ENCODE measurements at regions not wholly inside any gene's neighbourhood (a gene's known extent, or its start where the extent isn't known, plus 50 kb on each side); places are given as distances from the start of the nearest gene placed in this dataset.

- peaks cover 4 to 25% (median 11%) of the 10 kb centered on the region in 3 donors for H3K4me1 Mint-ChIP-seq
- no peak overlapping the region for H3K4me3 Mint-ChIP-seq
These were observed 125.6 kb upstream of the RASGRP1 start for GRCh38 chr15:38690216-38690615.

GRCh38 chr15:38690719-38691332 lies 126.2 kb upstream of the RASGRP1 start:
- Mint-ChIP-seq H3K9me3 (no peaks in the 10 kb centered on the region), H3K36me3 (no peaks in the 10 kb centered on the region), H3K4me3 (no peak overlapping the region), H3K4me1 (peaks cover 4 to 25% (median 10%) of the 10 kb centered on the region in 3 donors), H3K27me3 (no peaks in the 10 kb centered on the region), H3K27ac (no peak overlapping the region)

More at GRCh38 chr15:38690216-38690615, 125.6 kb upstream of the RASGRP1 start:
- Mint-ChIP-seq H3K9me3 (no peaks in the 10 kb centered on the region), H3K36me3 (no peaks in the 10 kb centered on the region), H3K27ac (no peak overlapping the region), H3K27me3 (no peaks in the 10 kb centered on the region)

- H3K4me1 Mint-ChIP-seq = peaks cover 4 to 25% (median 10%) of the 10 kb centered on the region in 3 donors
- H3K36me3 Mint-ChIP-seq = no peaks in the 10 kb centered on the region
- H3K4me3 Mint-ChIP-seq = no peak overlapping the region
- H3K27me3 Mint-ChIP-seq = no peaks in the 10 kb centered on the region
- no peak overlapping the region for H3K27ac Mint-ChIP-seq
- H3K9me3 Mint-ChIP-seq = no peaks in the 10 kb centered on the region
These were observed 126.8 kb upstream of the RASGRP1 start for GRCh38 chr15:38691377-38691776.

GRCh38 chr15:38691965-38692788 lies 127.6 kb upstream of the RASGRP1 start:
- Mint-ChIP-seq H3K4me3 (no peak overlapping the region), H3K9me3 (no peaks in the 10 kb centered on the region), H3K27me3 (no peaks in the 10 kb centered on the region), H3K4me1 (peaks cover 4 to 25% (median 10%) of the 10 kb centered on the region in 3 donors), H3K36me3 (no peaks in the 10 kb centered on the region), H3K27ac (no peak overlapping the region)

- Mint-ChIP-seq H3K4me1 (peaks cover 4 to 25% (median 10%) of the 10 kb centered on the region in 3 donors), H3K27me3 (no peaks in the 10 kb centered on the region), H3K9me3 (no peaks in the 10 kb centered on the region), H3K27ac (no peak overlapping the region), H3K36me3 (no peaks in the 10 kb centered on the region), H3K4me3 (no peak overlapping the region)
These were observed 128.1 kb upstream of the RASGRP1 start for GRCh38 chr15:38692789-38693062.

GRCh38 chr15:38695249-38696108 lies 130.9 kb upstream of the RASGRP1 start:
- Mint-ChIP-seq H3K4me1 (peaks cover 2 to 4% (median 3%) of the 10 kb centered on the region in 3 donors), H3K9me3 (no peaks in the 10 kb centered on the region), H3K27me3 (no peaks in the 10 kb centered on the region), H3K4me3 (no peak overlapping the region), H3K36me3 (no peaks in the 10 kb centered on the region), H3K27ac (no peak overlapping the region)

- Mint-ChIP-seq H3K9me3 (no peaks in the 10 kb centered on the region), H3K4me3 (peak overlapping the region in 1 of 4 donors; percentile 44), H3K4me1 (peaks cover 0 to 2% (median 0%) of the 10 kb centered on the region in 3 donors), H3K27ac (no peak overlapping the region), H3K27me3 (no peaks in the 10 kb centered on the region), H3K36me3 (no peaks in the 10 kb centered on the region)
These were observed 131.6 kb upstream of the RASGRP1 start for GRCh38 chr15:38696109-38696727.

GRCh38 chr15:38696790-38697495 lies 132.3 kb upstream of the RASGRP1 start:
- no peak overlapping the region for H3K4me3 Mint-ChIP-seq
- peaks cover 0 to 2% (median 0%) of the 10 kb centered on the region in 3 donors for H3K4me1 Mint-ChIP-seq
- H3K36me3 Mint-ChIP-seq = no peaks in the 10 kb centered on the region
- H3K27me3 Mint-ChIP-seq = no peaks in the 10 kb centered on the region
- no peaks in the 10 kb centered on the region for H3K9me3 Mint-ChIP-seq
- no peak overlapping the region for H3K27ac Mint-ChIP-seq

- H3K9me3 Mint-ChIP-seq = no peaks in the 10 kb centered on the region
- peaks cover 0 to 2% (median 0%) of the 10 kb centered on the region in 3 donors for H3K4me1 Mint-ChIP-seq
- H3K4me3 Mint-ChIP-seq = no peak overlapping the region
- H3K36me3 Mint-ChIP-seq = no peaks in the 10 kb centered on the region
- no peaks in the 10 kb centered on the region for H3K27me3 Mint-ChIP-seq
- H3K27ac Mint-ChIP-seq = peak overlapping the region in 1 of 3 donors; percentile 71
These were observed 133.6 kb upstream of the RASGRP1 start for GRCh38 chr15:38698254-38698653.

- no peak overlapping the region for H3K4me3 Mint-ChIP-seq
- H3K4me1 Mint-ChIP-seq = peaks cover 0 to 2% (median 0%) of the 10 kb centered on the region in 3 donors
- no peaks in the 10 kb centered on the region for H3K27me3 Mint-ChIP-seq
- H3K36me3 Mint-ChIP-seq = no peaks in the 10 kb centered on the region
- H3K27ac Mint-ChIP-seq = no peak overlapping the region
- no peaks in the 10 kb centered on the region for H3K9me3 Mint-ChIP-seq
These were observed 135.1 kb upstream of the RASGRP1 start for GRCh38 chr15:38699633-38700230.

GRCh38 chr15:38701149-38701548 lies 136.5 kb upstream of the RASGRP1 start:
- no peaks in the 10 kb centered on the region for H3K27me3 Mint-ChIP-seq
- H3K4me1 Mint-ChIP-seq = peaks cover 0 to 2% (median 0%) of the 10 kb centered on the region in 3 donors
- H3K4me3 Mint-ChIP-seq = no peak overlapping the region
- no peak overlapping the region for H3K27ac Mint-ChIP-seq
- H3K9me3 Mint-ChIP-seq = no peaks in the 10 kb centered on the region
- no peaks in the 10 kb centered on the region for H3K36me3 Mint-ChIP-seq

GRCh38 chr15:38702178-38702912 lies 137.7 kb upstream of the RASGRP1 start:
- H3K4me1 Mint-ChIP-seq = peaks cover 0 to 2% (median 0%) of the 10 kb centered on the region in 3 donors
- H3K27me3 Mint-ChIP-seq = no peaks in the 10 kb centered on the region
- no peaks in the 10 kb centered on the region for H3K36me3 Mint-ChIP-seq
- H3K9me3 Mint-ChIP-seq = no peaks in the 10 kb centered on the region
- no peak overlapping the region for H3K27ac Mint-ChIP-seq
- peak overlapping the region in 1 of 4 donors; percentile 10 for H3K4me3 Mint-ChIP-seq

- no peak overlapping the region for H3K4me3 Mint-ChIP-seq
- H3K4me1 Mint-ChIP-seq = no peaks in the 10 kb centered on the region
- no peaks in the 10 kb centered on the region for H3K9me3 Mint-ChIP-seq
- H3K27me3 Mint-ChIP-seq = peaks cover 3% of the 10 kb centered on the region
- no peaks in the 10 kb centered on the region for H3K36me3 Mint-ChIP-seq
- H3K27ac Mint-ChIP-seq = no peak overlapping the region
These were observed 141.0 kb upstream of the RASGRP1 start for GRCh38 chr15:38705436-38706219.
